Left colon (tissue), 2 donors: ENCODE measurements at regions not wholly inside any gene's neighbourhood (a gene's known extent, or its start where the extent isn't known, plus 50 kb on each side); places are given as distances from the start of the nearest gene placed in this dataset.

Experiments
- ATAC-seq: fragments of 200-7000 bp; cut with Tn5 transposase; one replicate; pipeline ENCODE4 v1.9.1; 2020; ENCODE audit warnings: mild to moderate bottlenecking, moderate library complexity
- DNase-seq, 2 donors: peaks; one replicate each; pipeline ENCODE4 v3.0.0-alpha.2; 2020
- intact Hi-C, 2 donors: fragments of 100-400 bp; cut with DNase I in 1 of 2; cut with micrococcal nuclease in 1 of 2; formaldehyde crosslinking; loops; one replicate each; pipeline versions ENCODE4 v1.11.2 to v1.14.0; 2022; cut with DNase I, micrococcal nuclease
- donor health status: DM: no; HTN: no; CAD: no.
- donor health status: DM: yes; HTN: yes; CAD: no.

DNA sequence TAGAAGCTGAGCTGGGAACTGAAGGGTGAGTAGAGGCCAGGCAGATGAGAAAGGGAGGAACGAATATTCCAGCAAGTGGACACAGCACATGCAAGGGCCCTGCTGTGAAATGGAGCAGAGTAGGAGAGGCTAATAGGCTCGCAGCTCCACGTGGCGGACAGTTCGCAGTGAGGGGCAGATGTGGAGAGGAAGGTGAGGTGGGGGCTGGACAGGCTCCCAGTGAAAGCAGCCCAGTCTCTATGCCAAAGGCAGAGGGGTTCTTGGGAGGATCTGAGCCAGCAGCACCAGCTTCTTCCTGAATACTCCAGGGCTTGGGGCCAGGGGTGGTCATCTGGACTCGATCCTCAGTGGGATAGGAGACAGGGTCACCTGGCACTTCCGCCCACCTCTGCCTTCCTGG, 81.0 kb downstream of the CEBPB start:
- intact Hi-C loops: no loop called here
- no peak for ATAC-seq
- no peak for DNase-seq

DNA sequence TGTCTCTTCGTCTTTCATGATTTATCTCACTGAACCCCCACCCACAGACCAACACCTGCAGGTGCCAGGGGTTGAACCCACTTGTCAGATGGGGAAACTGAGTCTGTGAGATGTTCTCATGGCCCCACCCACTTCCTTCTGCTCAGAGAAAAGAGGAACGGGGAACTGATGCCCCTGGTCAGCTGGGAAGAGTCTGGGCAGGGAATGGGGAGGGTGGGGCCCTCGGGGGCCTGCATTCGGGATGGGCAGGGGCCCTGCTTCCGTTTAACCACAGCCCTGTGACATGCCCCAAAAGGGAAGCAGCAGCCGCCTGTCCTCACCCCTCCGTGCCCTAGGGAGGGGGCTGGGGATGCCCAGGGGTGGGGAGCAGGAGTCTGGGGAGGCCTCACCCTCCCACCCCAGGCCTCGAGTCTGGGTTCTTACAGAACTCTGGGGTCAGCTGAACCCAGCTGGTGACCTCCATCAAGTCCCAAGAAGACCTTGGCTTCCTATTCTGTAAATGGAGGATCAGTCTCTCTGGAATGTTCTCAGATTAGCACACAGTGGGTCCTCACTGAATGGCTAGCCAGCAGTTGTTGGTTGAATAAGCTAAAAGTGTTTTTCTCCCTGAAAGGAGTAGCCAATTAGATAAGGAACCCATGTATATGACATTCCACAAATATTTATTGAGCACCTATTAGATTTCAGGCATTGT, 81.5 kb downstream of the CEBPB start:
- DNase-seq (peak in 1 of 2 donors; percentile 60), ATAC-seq (no peak)
- intact Hi-C loops: no loop called here

DNA sequence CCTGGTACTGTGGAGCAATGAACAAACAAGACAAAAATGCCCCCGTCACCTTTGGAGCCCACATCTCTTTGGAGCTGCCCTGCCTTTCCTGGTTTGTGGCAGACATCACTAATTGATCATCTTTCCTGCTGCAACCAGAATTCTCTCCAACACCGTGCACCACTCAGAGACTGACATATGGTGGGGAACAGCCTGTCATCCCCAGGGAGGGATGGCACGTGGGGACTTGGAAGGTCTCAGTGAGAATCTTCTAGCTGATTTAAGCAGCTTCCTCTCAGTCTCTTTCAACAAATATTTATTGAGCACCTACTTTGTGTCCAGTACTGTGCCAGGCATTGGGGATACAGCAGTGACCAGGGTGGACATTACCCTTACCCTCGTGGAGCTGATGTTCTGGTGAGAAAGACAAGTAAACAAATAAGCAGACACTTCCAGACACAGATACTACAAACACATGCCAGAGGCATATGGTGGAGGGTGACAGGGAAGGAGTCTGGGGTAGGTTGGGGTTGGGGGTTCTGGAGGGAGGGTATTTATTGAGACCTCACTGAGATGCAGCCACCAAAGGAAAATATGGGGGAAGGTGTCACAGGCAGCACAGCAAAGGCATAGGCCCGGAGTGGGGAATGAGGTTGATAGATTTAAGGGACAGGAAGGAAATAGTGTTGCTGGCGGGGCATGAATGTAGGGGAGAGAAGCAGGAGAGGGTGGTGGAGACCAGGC, 82.3 kb downstream of the CEBPB start:
- no peak for ATAC-seq
- DNase-seq: no peak
- intact Hi-C loops: no loop called here

DNA sequence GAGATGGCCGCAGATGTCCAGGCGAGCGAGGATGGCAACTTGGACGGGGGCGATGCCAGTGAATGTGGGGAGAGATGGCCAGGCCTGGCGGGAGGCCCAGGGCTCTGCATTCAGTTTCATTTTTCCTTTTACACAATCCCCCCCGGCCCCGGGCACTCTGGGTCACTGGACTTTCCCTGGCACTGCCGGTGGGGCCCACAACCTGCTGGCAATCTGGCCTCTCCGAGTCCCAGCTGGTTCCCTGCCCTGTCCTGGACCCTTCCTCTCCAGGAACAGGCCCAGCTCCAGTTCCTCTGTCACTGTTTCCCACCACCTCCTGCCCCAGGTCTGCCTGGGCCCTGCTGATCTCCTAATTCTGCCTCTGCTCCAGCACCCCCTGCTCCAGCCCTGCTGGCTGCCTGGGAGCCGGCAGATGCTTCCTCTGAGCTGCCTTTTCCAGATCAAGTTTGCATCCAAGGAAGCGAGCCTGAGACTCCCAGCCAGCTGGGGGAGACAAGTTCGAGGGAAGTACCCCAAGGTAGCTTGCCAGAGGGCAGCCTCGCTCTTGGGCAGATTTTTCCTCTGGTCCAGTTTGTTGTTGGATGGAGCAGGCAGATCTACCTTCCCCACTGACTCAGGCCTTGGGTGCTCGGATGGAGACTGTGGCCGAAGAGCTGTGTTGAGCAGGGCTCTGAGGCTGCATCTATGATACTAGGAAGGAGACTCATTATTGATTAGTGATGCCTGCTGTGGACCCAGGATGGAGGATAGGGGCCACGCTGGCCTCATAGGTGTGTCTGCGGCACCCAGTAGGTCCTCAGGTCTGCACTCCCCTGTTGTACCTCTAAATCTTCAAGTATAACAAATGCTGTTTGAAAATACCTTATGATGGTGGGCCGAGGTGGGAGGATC, 83.2 kb downstream of the CEBPB start:
- intact Hi-C loops: no loop called here
- ATAC-seq (no peak), DNase-seq (no peak)

DNA sequence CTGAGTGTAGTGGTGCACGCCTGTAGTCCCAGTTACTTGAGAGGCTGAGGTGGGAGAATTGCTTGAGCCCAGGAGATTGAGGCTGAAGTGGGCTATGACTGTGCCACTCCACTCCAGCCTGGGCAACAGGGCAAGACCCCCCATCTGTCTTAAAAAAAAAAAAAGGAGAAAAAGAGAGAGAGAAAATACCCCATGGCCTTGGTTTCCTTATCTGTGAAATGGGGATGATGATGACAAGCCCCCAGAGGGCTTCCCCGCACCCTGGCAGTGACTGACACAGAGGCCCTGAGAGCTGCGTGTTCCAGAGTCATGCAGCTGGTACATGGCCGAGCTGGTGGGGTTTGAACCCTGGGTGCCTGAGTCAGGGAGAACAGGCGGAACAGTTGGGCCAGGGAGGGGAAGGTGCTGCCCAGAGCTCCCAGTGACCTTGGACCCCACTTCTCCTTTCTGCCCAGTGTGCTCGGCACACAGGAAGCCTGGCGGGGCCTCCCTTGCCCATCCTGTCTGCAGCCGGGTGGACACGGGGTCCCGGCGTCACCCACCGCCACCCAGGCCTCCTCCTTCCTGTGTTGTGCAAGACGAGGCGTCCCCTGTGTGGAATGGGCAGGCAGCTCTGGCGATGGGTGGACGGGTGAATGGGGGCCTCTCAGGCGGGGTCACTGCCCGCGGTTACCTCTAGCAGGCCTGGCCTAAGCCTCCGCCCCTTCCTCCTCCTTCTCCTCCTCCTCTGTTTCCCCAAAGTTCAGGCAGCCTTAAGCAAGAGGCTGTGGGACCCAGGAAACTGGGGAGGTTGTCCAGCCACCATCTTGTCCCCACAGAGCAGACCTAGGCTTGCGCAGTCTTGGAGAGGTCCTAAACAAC, 84.2 kb downstream of the CEBPB start:
- ATAC-seq (peak; percentile 3), DNase-seq (peak in 1 of 2 donors; percentile 70)
- intact Hi-C loops: no loop called here

DNA sequence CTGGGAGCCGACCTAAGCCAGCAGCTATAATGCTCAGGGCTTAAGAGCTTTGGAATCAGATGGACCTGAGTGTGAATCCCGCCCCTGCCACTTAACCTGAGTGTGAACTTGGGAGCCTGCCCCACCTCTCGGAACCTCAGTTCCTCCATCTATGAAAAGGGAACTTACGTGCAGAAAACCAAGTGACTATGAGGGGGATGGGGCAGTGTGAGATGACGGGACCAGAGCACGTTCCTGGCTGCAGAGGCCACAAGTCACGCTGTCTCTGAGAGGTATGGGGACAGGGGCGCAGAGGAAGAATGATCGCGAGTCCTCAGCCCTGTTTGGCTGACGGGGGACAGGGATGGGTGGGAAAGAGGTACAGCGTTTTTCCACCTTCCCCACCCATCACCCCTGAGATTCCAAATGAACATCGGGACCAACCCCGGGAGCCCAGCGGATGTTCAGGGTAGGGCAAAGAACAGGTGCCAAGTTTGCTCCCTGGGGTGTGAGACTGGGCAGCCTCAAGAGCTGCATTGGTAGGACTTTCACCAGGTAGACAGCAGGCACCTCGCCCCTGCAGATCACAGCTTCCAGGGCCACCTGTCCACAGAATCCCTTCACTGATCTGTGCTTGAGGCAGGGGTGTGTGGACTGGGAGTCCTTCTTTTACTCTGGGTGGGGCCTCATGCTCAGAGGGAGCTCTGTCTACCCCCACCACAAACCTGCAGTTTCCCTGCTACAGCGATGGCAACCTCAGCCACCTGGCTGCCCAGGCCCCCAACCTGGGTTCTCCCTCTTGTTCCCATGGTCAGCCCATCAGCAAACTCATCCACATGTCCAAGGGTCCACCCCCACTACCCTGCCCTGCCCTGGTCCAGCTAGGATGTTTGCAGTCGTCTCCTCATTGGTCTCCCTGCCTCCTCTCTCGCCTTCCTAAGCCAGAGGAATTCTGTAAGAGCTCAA, 85.8 kb downstream of the CEBPB start:
- ATAC-seq: peak; percentile 31
- DNase-seq: no peak
- intact Hi-C loops: no loop called here

DNA sequence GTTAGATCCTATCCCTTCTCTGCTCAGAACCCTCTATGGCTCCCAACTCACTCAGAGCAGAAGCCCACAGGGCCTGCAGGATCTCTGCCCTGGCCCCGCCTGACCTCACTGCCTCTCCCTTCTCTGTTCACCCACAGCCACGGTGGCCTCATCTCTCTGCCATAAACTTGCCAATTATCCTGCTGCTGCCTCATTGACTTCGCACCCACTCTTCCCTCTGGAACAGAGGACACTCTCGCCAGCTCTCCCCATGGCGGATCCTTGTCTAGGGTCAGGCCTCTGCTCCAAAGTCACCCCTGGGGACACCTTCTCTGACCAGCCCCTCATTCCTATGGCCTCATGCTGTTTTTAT, 86.4 kb downstream of the CEBPB start:
- ATAC-seq (peak; percentile 56), DNase-seq (no peak)
- intact Hi-C loops: no loop called here

DNA sequence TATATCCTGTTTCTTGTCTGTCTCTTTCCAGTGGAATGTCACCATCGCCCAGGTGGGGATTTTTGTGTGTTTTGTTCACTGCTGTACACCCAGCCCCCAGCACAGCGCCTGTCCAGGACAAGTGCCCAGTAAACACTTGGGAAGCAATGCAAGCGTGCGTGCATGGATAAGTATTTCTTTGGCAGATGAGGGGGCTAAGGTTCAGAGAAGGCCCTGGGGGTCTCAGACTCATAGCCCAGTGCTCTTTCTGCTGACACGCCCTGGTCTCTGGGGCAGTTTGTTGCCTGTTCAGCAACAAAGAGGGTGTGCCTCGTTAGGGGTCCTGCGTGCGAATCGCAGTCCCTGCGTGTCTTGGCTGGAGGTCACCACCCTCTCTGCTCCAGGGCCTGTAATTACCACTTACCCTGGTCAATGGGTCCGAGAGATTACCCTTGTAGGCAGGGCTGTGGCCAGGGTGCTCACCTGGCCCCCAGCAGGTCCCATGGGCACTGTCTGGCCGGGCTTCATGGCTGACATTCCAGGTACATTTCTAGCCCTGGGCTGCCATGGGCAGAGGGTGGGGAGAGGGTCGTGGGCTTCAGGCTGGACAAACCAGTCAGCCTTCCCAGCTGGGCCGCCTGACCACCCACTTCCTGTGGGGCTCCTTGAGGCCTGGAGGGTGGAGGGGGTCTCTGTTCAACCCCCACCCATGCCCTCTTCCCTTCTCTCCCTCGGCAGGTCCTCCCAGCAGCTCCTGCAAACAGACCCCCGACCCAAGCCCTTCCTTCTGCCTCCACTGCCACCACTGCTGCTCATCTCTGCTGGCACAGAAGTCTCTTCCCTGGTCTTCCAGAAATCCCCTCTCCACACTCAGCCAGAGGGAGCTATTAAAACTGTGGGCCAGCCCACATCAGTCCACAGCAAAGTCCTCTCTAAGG, 87.1 kb downstream of the CEBPB start:
- intact Hi-C loops: no loop called here
- ATAC-seq (no peak), DNase-seq (no peak)

DNA sequence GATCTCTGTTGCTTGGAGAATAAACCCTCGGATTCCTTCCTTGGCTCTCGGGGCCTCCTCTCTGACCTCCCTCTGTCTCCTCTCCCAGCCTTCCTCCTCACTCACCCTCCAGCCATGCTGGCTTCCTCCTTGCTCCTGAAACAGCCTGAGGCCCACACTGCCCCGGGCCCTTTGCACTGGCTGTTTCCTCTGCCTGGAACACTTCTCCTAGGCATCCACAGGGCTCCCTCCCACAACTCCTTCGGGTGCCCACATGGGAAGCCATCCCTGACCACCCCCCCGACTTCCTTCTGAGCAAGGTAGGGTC, 87.7 kb downstream of the CEBPB start:
- ATAC-seq (no peak), DNase-seq (no peak)
- intact Hi-C loops: no loop called here

DNA sequence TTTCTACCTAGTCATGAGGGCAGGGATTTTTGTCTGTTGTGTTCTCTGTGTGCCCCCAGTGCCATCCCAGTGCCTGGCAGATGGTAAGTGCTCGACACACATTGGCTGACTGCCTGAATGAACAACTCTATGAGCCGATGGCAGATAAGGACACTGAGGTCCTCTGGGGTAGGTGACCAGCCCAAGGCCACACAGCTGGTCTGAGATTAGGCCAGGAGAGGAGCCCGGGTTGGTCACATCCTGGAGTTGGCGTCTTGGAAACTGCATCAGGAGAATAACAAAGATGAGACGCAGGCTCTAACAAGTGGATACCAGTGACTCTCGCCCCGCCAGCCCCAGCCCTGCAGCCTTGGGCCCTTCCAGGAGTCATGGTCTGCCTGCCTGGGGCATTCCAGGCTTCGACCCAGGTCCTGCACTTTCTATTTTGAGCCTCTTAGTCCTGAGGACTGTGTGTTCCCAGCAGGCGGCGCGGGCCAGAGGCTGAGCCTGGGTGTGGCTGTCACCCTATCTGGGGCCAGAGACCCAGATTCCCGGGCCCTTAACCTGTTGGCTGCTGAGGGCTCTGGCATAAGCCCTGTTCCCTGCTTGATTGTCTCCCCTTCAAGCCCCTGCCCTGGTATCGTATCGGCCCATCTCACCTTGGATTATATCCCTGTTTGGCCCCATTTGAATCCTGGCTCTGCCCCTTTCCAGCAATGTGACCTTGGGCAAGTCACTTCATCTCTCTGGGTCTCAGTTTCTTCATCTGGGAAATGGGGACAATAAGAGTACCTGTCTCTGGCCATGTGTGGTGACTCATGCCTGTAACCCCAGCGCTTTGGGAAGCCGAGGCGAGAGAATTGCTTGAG, 88.3 kb downstream of the CEBPB start:
- DNase-seq (peak; percentile 80), ATAC-seq (peak; percentile 79)
- intact Hi-C loops: no loop called here

DNA sequence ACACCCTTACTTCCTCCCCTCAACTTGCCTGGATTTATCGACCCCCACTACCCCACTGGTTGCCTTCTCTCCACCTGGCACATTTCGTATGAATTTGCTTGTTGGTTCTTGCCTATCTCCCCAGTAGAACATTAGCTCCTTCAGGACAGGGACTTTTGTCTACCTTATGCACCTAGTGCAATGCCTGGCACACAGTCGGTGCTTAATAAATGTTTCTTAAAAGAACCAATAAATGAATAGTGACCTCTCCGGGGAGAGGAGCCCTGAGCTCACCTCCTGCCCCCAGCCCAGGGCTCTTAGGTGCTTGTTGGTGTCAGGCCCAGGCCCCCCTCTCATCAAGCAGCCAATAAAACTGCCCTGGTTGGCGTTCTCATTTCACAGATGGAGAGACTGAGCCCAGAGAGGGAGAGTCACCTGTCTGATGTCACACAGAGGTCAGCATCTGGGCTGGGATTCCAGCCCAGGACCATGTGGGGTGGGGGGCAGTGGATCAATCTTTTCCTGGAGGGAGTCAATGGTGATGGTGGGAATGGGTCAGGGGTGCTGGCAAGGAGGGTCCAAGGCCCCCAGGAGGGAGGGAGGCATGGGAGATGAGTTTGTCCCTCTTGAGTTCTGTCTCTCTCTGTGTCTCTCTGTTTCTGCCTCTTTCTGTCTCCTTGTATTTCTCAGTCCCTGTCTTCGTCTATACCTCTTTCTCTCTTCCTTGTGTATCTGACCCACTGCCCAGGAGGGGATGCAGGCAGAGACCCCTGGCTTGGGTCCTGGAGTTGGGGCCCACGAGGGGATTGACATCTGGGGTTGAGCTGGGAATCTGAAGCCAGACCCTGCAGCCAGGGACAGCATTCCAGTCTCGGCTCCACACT, 89.6 kb downstream of the CEBPB start:
- no peak for ATAC-seq
- intact Hi-C loops: no loop called here
- DNase-seq: no peak

DNA sequence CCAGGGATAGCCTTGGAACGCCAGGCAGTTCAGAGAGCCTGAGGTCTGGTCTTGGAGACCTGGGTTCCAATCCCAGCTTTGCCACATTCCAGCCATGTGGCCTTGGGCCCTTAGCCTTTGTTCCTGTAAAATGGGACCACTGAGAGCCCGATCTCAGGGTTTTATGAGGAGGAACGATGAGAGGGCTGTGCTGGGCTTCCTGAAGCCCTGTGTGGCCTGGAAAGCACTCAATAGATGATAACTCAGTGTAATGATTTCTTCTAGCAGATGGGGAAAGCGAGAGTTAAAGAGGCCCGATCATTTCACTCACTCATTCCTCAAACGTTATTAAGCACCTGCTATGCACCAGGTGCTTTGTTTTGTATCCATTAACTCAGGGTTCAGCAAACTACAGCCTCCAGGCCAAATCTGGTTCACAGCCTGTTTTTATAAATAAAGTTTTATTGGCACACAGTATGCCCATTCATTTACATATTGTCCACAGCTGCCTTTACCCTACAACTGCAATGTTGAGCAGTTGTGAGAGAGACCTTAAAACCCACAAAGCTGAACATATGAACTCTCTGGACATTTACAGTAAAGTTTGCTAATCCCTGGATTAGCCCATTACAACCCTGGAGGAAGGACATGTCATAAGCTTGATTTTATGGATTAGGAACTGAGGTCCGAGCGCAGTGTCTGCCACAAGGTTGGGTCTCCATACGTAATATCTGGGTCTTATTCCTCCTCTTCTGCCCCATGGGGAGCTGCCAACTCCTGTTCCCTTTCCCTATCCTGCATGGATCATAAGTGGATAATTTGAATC, 90.4 kb downstream of the CEBPB start:
- DNase-seq (no peak), ATAC-seq (no peak)
- intact Hi-C loops: no loop called here

DNA sequence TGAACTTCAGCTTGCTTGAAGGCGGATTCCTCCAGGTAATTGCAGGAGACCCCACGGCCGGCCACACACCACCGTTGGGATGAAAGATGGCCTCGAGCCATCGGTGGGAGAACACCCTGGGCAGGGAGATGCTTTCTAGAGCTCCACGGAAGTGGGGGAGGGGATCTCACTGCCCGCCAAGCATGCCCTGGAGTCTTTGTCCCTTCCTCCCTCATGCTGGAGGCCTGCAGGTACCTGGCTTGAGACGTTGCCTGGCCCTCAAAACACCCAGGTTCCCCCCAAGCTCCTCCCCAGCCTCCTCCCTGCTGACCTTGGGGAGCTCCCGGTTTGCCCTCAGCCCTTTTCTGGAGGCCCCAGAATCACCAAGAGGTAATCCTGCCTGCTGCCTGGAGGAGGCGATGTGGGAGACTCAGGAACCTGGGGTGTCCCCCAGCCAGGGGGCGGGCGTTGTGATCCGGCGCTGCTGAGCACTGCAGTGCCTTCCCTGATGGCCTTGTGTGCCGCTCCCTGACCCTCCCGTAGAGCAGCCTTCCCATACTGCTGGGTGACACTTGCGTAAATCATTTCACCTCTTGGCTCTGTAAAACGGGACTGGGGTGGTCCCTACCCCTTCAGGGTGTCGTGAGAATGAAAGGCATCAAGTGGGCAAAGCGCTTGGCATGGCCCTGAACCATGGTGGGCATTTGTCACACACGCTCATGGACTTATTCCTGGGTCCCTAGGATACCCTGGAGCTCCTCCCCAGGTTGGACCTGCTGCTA, 91.4 kb downstream of the CEBPB start:
- ATAC-seq (no peak), DNase-seq (no peak)
- intact Hi-C loops: no loop called here
